Right lobe of liver (tissue), 4 donors: ENCODE measurements at regions not wholly inside any gene's neighbourhood (a gene's known extent, or its start where the extent isn't known, plus 50 kb on each side); places are given as distances from the start of the nearest gene placed in this dataset.

ENCODE experiments used
- CTCF ChIP-seq, 4 donors: fragments of 200-600 bp in 3 of 4; fragments of 450-650 bp in 1 of 4; IDR thresholded peaks; one replicate each; pipeline versions ENCODE4 v1.5.1 to v1.8.0; 2016 to 2022; ENCODE audit warnings: antibody characterized with exemption in 4 of 4, mild to moderate bottlenecking in 2 of 4
- POLR2A ChIP-seq: fragments of 450-650 bp; IDR thresholded peaks from one replicate; pipeline ENCODE4 v1.6.1; 2017; ENCODE audit warnings: antibody characterized with exemption, mild to moderate bottlenecking
- donor health status: DM: no; HTN: no; CAD: no.
- donor health status: DM: no; HTN: no; CAD: no.
- donor health status: DM: no; HTN: yes; CAD: no.

- TF ChIP-seq POLR2A (no peak), CTCF (IDR thresholded peaks at IDR 0.05) (no peak)
Observed at GRCh38 chr9:89845862-89846261, 241.1 kb downstream of the GADD45G start.
